GM18870 (cell line): ENCODE measurements at regions not wholly inside any gene's neighbourhood (a gene's known extent, or its start where the extent isn't known, plus 50 kb on each side); places are given as distances from the start of the nearest gene placed in this dataset.

ENCODE experiments used
- ATAC-seq: cut with Tn5 transposase; IDR thresholded peaks from one replicate; pipeline ENCODE4 v1.9.1; 2021; ENCODE audit warnings: moderate library complexity; ENCODE audit not compliant: unreplicated experiment

DNA sequence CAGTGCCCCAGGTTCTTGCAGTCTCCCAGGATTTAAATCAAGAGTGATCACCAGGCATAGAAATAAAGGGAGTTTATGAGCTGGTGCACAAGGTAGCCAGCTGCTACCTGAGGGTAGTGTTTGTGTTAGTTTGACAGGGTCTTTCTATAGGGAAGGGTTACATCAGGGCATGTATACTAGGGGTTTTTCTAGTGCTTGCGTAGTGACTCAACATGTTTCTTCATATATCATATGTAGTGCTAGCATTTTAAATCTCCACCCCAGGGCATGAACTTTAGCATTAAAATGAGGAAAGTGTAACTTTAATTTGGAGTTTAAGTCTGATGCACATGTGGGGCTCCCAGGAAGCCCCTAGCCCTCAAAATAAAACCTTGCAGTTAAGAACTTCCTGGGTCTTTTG lies 86.5 kb upstream of the TNR start:
- ATAC-seq, result no peak

DNA sequence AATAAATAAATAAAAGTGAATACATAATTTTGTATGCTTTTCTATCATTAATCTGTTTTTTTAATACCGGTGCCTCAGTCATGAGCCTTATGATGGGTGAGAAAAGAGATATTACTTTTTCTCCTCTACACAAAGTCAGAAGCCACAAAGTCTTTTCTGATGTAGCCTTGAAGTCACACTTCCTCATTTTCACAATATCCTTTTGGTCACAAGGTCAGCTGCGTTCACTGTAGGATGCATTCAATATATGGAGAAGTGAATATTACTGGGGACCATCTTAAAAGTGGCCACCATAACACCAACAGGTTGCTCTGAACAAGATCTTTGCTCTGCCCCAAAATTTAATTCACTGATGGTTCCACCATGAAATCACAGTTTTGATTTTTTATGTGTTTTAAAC lies 83.3 kb upstream of the TNR start:
- ATAC-seq, result no peak

DNA sequence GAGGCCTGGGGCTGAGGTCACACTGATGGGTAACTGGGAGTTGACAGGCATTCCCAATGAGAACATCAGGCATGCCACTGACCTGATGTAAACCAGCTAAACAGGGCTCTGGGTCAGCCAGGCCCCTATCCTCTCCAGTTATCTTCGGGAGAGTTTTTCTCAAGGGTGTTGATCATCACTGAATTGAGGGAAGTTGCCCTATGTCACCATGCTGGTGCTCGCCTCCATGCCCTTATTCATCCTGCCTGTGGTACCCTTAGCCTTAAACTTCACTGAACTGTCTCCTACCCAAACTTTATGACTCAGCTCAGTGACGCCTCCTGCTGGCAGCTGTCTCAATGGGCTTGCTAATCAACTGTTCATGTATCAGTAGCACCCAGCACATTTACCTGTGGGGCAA lies 80.7 kb upstream of the TNR start:
- ATAC-seq, result no peak

DNA sequence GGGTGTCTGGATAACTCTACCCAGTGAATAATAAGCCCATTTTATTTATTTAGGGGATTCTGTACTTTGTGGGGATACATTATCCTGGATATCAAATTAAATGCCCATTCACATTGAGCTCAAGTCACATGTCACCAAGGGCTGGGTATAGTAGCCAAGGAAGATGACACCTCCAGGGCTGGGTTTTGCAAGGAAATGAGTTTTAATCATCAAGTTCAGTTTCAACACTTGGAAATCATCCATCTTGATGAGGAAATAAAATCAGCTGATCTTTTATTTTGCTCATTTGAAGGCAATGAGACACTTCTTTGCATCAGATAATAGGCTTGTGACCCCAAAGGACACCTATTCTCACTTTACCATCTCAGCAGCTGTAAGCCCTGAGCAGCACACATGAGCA lies 80.0 kb upstream of the TNR start:
- no peak for ATAC-seq

DNA sequence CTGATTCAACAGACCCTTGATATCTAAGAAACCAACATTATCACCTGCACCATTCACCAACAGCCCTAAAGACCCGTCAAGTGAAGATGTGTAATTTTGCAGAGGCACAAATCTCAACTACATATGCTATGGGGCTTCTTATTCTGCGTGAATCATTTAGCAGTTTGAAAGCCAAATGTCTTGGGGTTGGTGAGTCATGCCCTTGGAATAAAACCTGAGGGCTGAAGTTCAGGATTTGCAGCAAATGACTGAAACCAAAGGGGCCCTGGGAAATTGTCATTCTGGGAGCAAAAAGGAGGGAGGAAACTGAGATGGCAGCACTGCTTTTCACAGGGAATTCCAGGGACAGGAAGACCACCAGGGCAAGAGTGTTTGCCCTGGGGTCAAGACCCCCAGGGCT lies 79.2 kb upstream of the TNR start:
- ATAC-seq, result no peak

DNA sequence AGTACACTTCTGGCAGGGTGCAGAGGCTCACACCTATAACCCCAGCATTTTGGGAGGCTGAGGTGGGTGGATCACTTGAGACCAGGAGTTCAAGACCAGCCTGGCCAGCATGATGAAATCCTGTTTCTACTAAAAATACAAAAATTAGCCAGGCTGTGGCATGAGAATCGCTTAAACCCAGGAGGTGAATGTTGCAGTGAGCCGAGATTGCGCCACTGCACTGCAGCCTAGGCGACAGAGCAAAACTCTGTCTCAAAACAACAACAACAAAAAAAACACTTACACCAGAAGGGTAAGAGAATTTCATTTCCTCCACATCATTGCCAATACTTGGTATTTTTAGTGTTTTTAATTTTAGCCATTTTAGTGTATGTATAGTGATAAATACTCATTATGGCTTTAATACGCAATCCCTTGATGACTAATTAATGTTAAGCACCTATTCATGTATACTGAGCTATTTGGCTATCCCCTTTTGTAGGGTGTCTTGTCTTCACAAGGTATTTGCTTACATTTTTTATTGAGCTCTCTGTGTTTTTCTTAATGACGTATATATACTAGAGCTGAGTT lies 77.1 kb upstream of the TNR start:
- no peak for ATAC-seq

DNA sequence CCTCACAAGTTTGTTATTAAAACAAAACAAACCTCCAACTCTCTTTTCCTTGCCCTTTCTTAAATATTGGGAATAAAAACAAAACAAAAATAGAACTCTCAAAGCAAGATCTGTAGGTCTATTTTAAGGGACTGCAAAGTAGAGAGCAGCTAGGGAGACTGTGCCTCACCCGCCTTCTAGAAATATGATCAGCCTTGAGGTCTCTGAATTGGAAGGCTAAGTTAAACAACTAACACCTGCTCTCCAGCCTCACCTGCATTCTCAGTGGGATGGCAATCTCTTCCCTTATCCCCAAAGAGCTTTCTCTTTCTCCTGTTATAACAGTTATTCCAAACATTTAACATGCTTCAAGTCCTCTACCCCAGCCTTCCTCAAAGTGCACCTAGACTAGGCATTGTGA lies 75.5 kb upstream of the TNR start:
- no peak for ATAC-seq

DNA sequence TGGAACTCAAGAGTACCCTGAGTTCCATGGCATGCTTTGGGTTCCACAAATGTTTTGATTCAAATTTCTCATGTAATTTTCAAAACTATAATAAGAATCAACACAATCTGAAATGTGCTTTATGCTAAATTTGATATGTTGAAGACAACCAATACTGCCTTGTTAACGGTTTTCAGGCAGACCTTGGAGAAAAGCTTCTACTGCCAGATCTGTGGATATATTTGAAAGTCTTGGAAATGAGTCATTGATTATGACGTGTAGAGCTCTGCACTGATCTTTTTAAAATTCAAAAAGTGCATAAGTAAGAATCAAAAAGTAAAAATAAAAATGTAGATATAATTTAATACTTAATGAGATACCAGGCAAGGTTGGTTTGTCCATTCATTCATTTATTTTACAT lies 74.0 kb upstream of the TNR start:
- ATAC-seq, result no peak

DNA sequence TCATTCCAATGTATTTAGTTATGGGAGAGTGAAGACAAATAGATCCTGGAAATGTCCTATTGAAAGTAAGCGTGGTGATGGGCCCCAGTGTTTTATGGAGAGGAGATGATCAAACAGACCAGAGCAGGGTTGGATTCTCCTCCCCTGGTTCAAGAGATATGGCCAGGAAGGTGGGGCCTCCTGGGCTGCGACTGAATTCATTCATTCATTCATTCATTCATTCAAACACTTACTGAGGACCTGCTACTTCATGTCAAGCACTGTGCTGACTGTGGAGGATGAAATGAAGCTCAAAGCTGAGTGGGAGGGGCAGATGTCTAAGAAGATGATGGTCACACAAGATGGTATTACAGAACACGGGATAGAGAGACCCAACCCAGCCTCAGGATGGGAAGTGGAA lies 71.5 kb upstream of the TNR start:
- ATAC-seq, result no peak

DNA sequence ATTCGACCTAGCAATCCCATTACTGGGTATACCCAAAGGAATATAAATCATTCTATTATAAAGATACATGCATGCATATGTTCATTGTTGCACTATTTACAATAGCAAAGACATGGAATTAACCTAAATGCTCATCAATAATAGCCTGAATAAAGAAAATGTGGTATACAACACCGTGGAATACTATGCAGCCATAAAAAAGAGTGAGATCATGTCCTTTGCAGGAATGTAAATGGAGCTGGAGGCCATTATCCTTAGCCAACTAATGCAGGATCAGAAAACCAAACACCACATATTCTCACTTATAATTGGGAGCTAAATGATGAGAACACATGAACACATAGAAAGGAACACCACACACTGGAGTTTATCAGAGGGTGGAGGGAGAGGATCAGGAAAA lies 69.5 kb upstream of the TNR start:
- no peak for ATAC-seq

DNA sequence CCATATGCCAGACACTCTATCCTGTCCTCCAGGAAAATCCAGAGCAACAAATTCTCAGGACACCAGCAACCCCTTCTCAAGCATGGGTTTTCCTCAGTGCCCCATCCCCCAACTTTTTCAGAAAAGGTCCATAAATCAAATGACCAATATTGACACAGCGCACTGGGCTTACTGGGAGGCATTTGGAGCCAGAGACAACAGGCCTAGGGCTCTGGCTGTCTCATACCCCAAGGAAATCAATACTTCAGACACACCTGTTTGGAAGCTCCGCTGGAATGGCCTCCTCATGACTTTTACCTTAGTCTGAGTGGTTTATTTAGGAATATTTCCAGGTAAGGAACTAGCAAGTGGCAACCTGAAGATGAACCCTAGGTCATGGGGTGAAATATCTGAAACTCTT lies 66.9 kb upstream of the TNR start:
- no peak for ATAC-seq

DNA sequence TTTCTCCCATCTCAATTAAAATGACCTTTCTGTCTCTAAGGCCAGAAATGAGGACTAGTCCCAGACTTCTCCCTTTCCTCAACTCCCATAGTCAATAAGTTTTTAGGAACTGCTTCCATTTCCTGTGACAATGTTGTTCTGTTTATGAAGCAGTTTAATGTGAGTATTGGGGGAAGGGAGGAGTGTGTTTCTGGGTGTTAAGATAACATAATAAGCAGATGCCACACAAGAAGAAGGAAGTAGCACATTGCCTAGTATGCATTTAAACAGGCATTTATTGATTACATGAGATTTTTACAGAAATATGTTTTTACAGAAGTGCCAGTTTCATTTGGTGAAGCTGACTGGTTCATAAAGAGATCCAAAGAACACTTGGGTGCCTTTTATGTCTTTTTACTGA lies 65.6 kb upstream of the TNR start:
- no peak for ATAC-seq

DNA sequence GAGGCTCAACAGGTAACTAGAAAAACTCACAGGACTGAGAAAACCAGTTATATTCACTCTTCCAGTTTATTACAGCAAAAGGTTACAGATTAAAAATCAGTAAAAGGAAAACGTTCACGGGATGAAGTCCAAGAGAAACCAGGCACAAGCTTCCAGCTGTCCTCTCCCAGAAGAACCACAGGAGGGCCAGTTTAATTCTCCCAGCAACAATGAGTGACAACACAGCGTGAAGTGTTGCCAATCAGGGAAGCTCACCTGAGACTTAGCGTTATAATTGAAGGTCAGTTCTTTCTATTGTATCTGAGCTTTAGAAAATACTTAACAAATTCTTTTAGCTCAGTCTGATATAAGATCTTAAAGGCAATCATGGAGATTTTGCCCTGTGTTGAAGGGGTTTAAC lies 65.2 kb upstream of the TNR start:
- no peak for ATAC-seq

DNA sequence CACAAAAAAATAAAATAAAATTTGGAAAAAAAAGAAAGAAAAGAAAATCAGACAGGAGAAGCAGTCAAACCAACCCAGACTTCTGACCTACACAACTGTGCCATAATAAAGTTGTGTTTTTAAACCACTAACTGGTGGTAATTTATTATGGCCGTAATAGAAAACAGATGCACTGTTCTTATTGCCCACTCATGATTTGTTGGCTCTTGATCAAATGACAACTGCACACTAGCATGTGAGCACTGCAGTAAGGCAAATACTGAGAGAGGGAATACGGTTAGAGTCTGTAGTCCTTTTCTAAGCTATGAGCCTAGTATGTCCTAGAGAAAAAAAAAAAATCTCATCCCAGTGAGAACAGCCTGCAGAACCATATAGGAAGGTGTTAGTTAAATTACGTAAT lies 61.2 kb upstream of the TNR start:
- ATAC-seq, result no peak

DNA sequence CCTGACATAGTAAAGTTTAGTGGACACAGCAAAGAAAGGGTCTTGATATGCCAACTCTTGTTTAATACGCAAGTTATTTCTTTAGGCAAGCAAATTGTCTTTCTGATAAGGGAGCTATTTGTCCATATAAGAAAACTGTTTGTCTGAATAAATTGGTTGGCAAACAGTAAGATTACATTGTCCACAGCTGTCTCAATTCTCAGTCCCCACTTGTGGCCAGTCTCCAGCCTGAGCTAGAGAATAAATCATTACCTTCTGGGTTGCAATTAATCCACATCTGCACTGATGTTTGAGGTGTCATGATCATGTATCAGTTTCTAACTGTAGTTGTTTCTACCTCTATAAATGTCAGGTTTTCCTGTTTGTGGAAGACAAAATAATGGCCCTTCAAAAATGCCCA lies 60.0 kb upstream of the TNR start:
- no peak for ATAC-seq

DNA sequence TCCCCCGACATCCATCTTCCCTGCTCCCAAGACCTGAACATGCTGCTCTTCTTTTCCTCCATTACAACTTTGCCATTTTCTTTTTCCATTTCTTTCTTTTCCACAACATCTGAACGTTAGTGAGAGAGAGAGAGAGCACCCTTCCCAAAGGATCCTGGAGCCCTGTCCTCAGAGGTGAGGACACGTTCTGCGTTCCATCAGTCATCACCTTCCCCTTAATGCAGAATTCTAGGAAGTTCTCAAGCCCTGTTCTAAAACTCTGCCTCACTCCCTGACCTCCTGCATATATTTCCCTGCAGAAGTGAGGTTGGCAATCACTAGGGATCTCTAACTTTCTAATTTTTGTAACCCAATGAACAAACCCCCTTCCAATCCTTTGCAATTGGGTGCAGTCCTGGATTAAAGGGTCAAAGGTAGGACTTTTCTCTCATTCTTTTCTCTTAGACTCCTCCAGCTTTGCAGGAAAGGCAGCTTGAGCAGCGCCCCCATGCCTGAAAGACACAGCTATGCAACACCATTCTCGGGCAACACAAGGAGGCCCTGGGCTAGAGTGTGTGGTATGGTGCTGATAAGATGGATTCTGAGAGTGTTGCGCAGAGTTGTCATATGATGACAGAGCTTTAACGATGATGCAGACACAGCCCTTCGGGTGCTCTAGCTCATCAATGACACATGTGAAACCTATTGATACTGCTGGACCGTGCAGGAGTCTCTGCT lies 59.2 kb upstream of the TNR start:
- no peak for ATAC-seq

DNA sequence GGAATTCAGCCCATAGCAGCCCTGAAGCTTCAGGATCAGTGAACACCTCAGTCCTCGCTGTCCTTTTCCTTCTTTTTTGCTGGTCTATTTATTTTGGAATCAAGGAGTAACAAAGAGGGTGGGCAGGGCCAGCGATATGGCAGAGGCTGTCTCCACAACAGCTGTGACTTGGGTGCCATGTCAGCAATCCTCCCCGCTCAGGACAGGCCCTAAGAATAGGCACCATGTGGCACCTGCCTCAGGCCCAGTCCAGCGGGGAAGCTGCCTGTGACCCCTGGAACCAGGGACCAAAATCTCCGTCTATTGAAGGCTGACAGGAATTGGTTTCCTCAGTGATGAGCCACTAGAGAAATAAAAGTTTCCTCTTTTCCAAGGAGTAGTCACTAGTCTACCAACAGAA lies 58.6 kb upstream of the TNR start:
- no peak for ATAC-seq

DNA sequence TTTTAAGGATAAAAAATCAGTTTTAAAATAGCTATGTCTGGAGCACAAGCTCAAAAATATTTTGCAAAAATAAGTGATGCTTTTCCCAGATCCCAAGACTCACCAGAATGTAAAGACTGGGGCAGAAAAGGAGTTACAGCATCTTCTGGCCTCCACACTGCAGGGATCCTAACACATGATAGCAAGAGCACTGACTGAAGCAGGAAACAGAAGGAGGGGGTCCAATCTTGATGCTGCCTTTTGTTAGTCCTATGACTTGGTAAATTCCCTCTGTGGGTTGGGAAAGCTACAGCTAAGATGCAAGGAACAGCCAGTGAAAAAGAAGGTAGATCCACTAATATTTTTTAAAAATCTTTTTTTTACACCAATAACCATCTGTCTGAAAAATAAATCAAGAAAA lies 54.2 kb upstream of the TNR start:
- ATAC-seq, result no peak

DNA sequence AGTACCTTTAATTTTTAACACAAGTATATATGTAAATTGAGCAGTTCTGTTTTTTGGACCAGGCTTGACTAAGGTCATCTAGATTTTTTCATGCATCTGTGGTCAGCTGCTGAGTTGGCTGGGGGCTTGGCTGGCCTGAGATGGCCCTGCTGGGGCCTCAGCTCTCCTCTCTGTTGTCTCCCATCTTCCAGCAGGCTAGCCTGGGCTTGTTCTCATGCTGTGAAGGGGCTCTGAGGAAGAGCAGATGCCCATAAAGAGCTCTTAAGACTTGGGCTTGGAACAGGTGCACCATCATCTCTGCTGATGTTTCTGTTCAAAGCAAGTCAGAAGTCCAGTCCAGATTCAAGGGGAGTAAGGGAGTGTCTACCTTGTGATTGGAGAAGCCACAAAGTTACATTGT lies 51.2 kb upstream of the TNR start:
- ATAC-seq, result no peak

DNA sequence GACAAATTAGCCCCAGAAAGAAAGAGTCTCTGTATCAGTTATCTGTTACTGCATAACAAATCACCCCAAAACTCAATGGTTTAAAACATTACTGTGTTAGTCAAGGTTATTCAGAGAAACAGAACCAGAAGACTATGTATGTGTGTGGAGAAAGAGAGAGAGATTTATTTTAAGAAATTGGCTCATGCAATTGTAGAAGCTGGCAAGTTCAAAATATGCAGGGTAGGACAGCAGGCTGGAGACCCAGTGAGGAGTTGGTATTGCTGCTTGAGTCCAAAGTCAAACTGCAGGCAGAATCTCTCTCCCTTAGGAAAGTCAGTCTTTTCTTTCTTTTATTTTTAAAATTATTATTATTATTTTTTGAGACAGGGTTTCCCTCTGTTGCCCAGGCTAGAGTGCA lies 50.2 kb upstream of the TNR start:
- no peak for ATAC-seq
